NCI-H1092 treated with DMSO at 0.1 percent for 48 hours (cell line): ENCODE measurements at regions not wholly inside any gene's neighbourhood (a gene's known extent, or its start where the extent isn't known, plus 50 kb on each side); places are given as distances from the start of the nearest gene placed in this dataset.
"Not testable (repeated sequence)": the region's sequence is repeated elsewhere in the genome, so short reads cannot be mapped to it uniquely, and the experiment has no call there.

Experiments used
- DNase-seq: peaks from one replicate; lab custom pipeline; 2025; lab: John Stamatoyannopoulos, UW

- not testable (repeated sequence) for DNase-seq
These were observed 61.7 kb downstream of the DMRTA1 start for GRCh38 chr9:22508354-22508753.

GRCh38 chr9:22508790-22509189 is 62.2 kb downstream of the DMRTA1 start:
- DNase-seq, result no peak

DNA sequence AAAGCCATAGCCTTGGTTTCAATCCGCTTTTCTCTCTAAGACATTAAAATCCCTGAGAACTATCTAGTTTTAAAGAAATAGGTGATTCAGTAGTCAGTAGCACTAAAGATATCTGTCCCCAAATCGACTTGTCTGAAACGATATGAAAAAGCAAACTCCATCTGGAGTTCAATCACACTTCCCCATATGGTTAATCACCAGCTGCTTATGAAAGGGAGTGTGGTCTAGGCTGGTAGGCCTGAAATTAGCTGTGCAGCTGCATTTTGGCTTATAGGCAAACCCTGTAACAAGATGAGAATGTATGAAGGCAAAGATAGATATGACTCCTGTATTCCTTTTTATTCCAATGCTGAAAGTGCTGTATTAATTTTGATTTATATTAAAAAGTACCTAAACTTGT is 65.9 kb downstream of the DMRTA1 start:
- DNase-seq, result no peak

- no peak for DNase-seq
These were observed 68.2 kb downstream of the DMRTA1 start for GRCh38 chr9:22514871-22515270.

- DNase-seq, result no peak
These were observed 75.6 kb downstream of the DMRTA1 start for GRCh38 chr9:22522206-22522740.

GRCh38 chr9:22528485-22528884 is 81.9 kb downstream of the DMRTA1 start:
- no peak for DNase-seq

DNA sequence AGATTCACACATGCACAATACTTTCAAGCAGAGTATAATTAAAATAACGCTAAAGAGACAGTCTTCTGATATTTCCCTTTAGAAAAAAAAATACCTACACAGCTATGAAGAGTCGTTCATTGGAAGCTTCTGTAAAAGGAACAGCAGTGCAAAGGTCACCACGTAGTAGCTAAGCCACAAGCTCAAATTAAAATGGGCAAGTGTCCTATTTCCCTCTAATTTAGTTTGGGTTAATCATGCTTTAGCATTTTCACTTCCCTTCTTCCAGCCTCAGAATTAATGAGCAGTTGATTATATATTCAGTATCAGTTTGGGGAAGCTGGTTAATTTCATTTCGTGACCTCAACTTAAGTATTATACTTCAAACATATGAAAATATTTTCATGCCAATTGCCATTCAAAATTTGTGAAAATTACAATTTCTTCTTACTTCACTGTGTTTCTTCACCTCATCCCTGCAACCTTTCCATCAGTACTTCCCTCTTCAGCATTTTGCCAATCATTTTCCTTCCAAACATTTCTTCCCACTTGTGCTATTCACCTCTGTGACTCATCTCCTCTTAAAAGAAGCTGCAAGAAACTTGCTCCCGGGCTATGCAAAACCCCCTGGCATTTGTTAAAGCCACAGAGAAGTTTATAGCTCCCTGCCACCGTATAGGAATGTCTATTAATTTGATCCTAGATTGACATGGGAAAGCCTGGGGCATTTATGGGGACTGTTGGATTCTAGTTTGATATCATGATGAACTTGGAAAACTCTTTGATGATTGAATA is 83.0 kb downstream of the DMRTA1 start:
- no peak for DNase-seq

GRCh38 chr9:22535780-22536179 is 89.2 kb downstream of the DMRTA1 start:
- no peak for DNase-seq

- no peak for DNase-seq
These were observed 91.1 kb downstream of the DMRTA1 start for GRCh38 chr9:22537721-22538120.

DNA sequence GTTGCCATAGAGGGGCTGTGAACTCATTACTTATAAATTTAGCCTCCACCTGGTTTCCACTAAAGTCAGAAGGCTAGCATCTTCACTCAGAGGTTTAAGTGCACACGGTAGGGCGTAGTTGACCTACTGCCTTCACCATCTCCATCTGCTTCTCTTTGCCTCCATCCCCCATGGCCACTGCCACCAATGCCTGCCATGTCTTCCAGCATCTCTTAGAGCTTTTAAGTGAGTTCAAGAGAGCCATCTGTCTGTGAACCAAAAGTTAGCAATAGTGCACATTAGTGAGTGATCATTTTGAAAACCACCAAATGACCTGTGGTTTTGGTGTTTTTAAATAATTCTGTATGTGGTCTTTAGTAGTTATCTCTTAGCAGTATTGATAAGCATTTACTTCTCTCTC is 102.0 kb downstream of the DMRTA1 start:
- no peak for DNase-seq

DNA sequence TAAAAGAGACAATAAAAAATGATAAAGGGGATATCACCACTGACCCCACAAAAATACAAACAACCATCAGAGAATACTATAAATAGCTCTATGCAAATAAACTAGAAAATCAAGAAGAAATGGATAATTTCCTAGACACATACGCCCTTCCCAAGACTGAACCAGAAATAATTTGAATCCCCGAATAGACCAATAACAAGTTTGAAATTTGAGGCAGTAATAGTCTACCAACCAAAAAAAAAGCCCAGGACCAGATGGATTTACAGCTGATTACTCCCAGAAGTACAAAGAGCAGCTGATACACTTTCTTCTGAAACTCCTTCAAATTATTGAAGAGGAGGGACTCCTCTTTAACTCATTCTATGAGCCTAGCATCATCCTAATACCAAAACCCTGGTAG is 128.1 kb downstream of the DMRTA1 start:
- no peak for DNase-seq

GRCh38 chr9:22580788-22581187 is 134.2 kb downstream of the DMRTA1 start:
- no peak for DNase-seq

- DNase-seq, result no peak
These were observed 135.6 kb downstream of the DMRTA1 start for GRCh38 chr9:22582221-22582620.

GRCh38 chr9:22588918-22589317 is 142.3 kb downstream of the DMRTA1 start:
- no peak for DNase-seq

DNA sequence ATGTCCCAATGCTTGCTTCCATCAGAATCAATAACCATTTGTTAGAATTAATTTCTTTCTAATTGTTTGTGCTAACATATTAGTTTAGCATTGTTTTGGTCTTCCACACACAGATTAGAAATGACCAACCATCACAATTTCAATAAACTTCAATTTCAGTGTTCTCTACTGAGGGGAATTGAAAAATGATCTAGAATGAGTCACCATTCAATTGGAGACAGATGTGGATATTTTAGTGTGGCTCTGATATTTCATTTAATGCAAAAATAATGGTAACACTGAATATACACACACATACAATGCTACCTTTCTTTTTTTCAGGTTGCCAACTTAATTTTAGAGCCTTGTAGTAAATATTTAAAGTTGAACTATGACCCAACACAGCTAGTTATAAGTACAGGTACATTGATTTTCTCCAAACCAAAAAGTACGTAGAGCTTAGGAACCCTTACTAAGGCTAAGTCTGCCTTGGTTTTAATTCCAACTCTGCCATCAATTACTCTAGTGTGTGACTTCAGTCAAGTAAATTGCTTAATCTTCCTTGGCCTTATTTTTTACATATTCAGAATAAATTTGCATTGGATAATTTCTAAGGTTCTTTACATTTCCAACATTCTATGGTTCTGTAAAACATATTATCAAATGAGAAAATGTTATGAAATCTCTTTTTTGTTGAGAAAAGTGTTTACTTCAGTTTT is 143.9 kb downstream of the DMRTA1 start:
- DNase-seq, result no peak

GRCh38 chr9:22595805-22596204 is 149.2 kb downstream of the DMRTA1 start:
- no peak for DNase-seq

DNA sequence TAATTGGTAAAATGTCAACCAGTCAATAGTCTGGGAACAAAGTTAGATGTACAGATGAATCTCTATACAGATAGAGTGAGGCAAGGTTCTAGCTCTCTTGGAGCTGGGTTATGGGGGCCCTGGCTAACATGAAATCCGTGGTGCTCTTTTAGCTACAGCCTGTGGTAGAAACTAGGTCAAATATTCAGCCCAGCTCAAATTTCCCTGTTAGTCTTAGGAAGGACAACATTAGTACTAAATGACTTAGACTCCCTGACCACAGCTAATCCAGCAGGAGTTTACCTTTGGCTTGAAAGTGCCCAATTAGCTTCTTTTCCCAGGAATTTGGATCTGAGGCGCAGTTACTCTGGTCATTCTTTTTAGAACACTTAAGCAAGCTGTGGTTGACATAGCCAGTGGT is 170.5 kb downstream of the DMRTA1 start:
- no peak for DNase-seq

GRCh38 chr9:22622815-22623214 is 176.2 kb downstream of the DMRTA1 start:
- DNase-seq, result no peak

DNA sequence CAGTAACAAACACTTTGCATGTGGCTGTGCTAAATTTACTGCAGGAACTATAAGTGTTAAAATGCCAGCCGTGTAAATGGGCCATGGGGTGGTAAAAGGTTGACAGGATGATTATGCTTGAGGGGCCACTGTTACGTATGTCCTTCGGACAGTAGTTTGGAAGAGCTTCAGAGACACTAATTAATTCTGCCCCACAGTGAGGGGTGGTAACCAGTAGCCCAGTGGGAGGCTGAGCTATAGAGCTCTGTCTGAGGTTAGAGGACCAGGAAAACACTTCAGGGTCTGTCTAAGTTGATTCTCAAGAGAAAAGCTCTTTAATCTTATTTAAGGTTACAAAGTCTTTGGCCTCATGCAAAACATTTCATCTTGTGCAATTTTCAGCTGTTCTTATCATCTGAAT is 176.6 kb downstream of the DMRTA1 start:
- no peak for DNase-seq

GRCh38 chr9:22625540-22625939 is 178.9 kb downstream of the DMRTA1 start:
- DNase-seq, result no peak

- DNase-seq, result no peak
These were observed 196.9 kb downstream of the DMRTA1 start for GRCh38 chr9:22643541-22643940.

DNA sequence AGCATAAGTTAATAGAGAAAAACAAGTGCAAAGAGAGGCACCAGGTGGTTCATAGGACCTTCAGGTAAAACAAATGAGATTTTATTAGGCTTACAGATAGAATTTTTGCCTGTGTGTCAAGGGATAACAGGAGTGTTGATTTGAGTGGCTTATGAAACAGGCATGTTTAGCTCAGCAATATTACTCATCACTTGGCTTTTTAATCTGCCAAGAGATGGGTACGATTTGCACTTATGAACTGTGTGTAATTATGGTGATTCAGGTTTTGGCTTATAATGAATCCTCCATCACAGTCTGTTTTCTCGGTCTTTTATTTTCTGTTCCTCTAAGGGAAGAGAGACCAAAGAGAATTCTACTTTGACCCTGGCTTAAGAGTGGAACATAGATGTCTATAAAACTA is 199.3 kb downstream of the DMRTA1 start:
- DNase-seq, result no peak

DNA sequence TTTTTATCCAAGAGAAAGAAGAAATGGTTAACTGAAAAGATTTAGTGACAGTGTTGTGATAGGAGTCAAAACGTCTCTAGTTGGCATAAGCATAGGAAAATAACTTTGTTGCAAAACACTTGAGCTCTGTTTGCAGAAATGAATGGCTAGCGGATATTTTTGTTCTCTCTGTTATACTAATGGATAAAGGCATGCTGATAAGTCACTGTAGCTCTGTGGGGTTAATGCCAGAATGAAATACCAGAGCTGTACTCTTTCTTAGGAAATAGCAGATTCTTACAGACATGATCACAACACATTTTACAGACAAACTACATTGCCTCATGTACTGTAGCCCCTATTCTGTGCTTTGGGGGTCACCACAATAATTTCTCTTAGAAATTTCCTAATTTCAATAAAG is 202.8 kb downstream of the DMRTA1 start:
- DNase-seq, result no peak
